Body of pancreas (tissue), 4 donors: ENCODE measurements at regions not wholly inside any gene's neighbourhood (a gene's known extent, or its start where the extent isn't known, plus 50 kb on each side); places are given as distances from the start of the nearest gene placed in this dataset.

Experiments
- ATAC-seq: fragments of 150-250 bp; one replicate; pipeline ENCODE4 v1.9.1; 2016
- DNase-seq, 4 donors: peaks; one replicate each; pipeline ENCODE4 v3.0.0-alpha.2; 2019
- H3K27ac ChIP-seq, 4 donors: fragments of 200-600 bp; sonication (generic); 1 replicate in 3 of 4; 2 replicates in 1 of 4; pipeline versions ENCODE4 v1.5.1 to v1.6.1; 2016 to 2019; ENCODE audit warnings: mild to moderate bottlenecking in 1 of 4, mixed read lengths in 1 of 4, moderate library complexity in 1 of 4
- H3K27me3 ChIP-seq, 2 donors: fragments of 200-600 bp; sonication (generic); one replicate each; pipeline ENCODE4 v1.6.0; 2016; ENCODE audit warnings: mild to moderate bottlenecking in 1 of 2
- H3K36me3 ChIP-seq, 2 donors: fragments of 200-600 bp; sonication (generic); replicated peaks in 1 of 2; 2 replicates each; pipeline ENCODE4 v1.5.1; 2016; ENCODE audit warnings: low read depth in 2 of 2; ENCODE audit not compliant: insufficient read depth in 1 of 2
- H3K4me1 ChIP-seq: fragments of 200-600 bp; sonication (generic); one replicate; pipeline ENCODE4 v1.6.0; 2016
- H3K4me3 ChIP-seq, 2 donors: fragments of 200-600 bp; sonication (generic); 1 replicate in 1 of 2; 2 replicates in 1 of 2; pipeline ENCODE4 v1.5.1; 2016 to 2019
- H3K9me3 ChIP-seq, 3 donors: fragments of 200-600 bp; sonication (generic); 1 replicate in 2 of 3; 2 replicates in 1 of 3; pipeline ENCODE4 v1.5.1; 2016
- CTCF ChIP-seq, 7 experiments: fragments of 450-650 bp in 4 of 7; fragments of 200-600 bp in 3 of 7; sonication (generic) in 3 of 7; IDR thresholded peaks; one replicate each; pipeline ENCODE4 v1.5.1; 2016 to 2019; ENCODE audit warnings: antibody characterized with exemption in 7 of 7
- POLR2A ChIP-seq, 3 donors: fragments of 450-650 bp; IDR thresholded peaks; one replicate each; pipeline ENCODE4 v1.6.1; 2016; ENCODE audit warnings: antibody characterized with exemption in 3 of 3, mild to moderate bottlenecking in 2 of 3
- WGBS, 2 donors: methylation state at CpG; one replicate each; pipeline ENCODE4 v1.1.5; 2017; 5-methylcytosine and 5-hydroxymethylcytosine counted together
- intact Hi-C: fragments of 100-400 bp; cut with DNase I; formaldehyde crosslinking; loops from one replicate; pipeline ENCODE4 v1.15.1; 2023

- DNase-seq: peak in 1 of 4 donors; percentile 19
- TF ChIP-seq POLR2A (IDR thresholded peaks at IDR 0.05) (no peak), CTCF (IDR thresholded peaks at IDR 0.05) (no peak)
- Histone ChIP-seq H3K27me3 (no peaks in the 10 kb centered on the region), H3K27ac (no peak overlapping the region), H3K9me3 (no peaks in the 10 kb centered on the region), H3K36me3 (no peaks in the 10 kb centered on the region), H3K4me3 (no peak overlapping the region), H3K4me1 (no peaks in the 10 kb centered on the region)
- ATAC-seq: peak; percentile 40
- 63 to 64% methylated on average over 1 of the region's 1 CpG for WGBS, 2 donors
- intact Hi-C loops: no loop called here
Observed at GRCh38 chr2:147538088-147538487, 306.7 kb upstream of the ACVR2A start.

- Histone ChIP-seq H3K4me3 (no peak overlapping the region), H3K9me3 (no peaks in the 10 kb centered on the region), H3K4me1 (peaks cover 1% of the 10 kb centered on the region), H3K27me3 (no peaks in the 10 kb centered on the region), H3K36me3 (no peaks in the 10 kb centered on the region), H3K27ac (no peak overlapping the region)
- 74 to 80% methylated on average over 3 of the region's 3 CpGs for WGBS, 2 donors
- no peak for ATAC-seq
- no peak for TF ChIP-seq POLR2A (IDR thresholded peaks at IDR 0.05)
- no peak for TF ChIP-seq CTCF (IDR thresholded peaks at IDR 0.05)
- no peak for DNase-seq
- intact Hi-C loops: no loop called here
Observed at GRCh38 chr2:147531269-147531668, 313.6 kb upstream of the ACVR2A start.

- Histone ChIP-seq H3K36me3 (no peaks in the 10 kb centered on the region), H3K4me1 (peaks cover 14% of the 10 kb centered on the region), H3K27ac (no peak overlapping the region), H3K27me3 (no peaks in the 10 kb centered on the region), H3K9me3 (no peaks in the 10 kb centered on the region), H3K4me3 (no peak overlapping the region)
- ATAC-seq (no peak), DNase-seq (no peak)
- WGBS, 2 donors: 73% methylated on average over 3 of the region's 3 CpGs
- TF ChIP-seq POLR2A (IDR thresholded peaks at IDR 0.05): no peak
- TF ChIP-seq CTCF (IDR thresholded peaks at IDR 0.05): no peak
- intact Hi-C loops: no loop called here
Observed at GRCh38 chr2:147530033-147530432, 314.8 kb upstream of the ACVR2A start.

GRCh38 chr2:147525819-147526489 lies 318.9 kb upstream of the ACVR2A start:
- WGBS, 2 donors: 4 to 5% methylated on average over 3 of the region's 3 CpGs
- Histone ChIP-seq H3K4me3 (no peak overlapping the region), H3K36me3 (no peaks in the 10 kb centered on the region), H3K27me3 (no peaks in the 10 kb centered on the region), H3K4me1 (peaks cover 14% of the 10 kb centered on the region), H3K27ac (no peak overlapping the region), H3K9me3 (no peaks in the 10 kb centered on the region)
- DNase-seq (peak; percentile 57 to 77 (median 72)), ATAC-seq (peak; percentile 88)
- intact Hi-C loops: no loop called here
- TF ChIP-seq CTCF (IDR thresholded peaks at IDR 0.05): peak in 3 of 7 experiments; percentile 10 to 18 (median 14)
- no peak for TF ChIP-seq POLR2A (IDR thresholded peaks at IDR 0.05)

- intact Hi-C loops: no loop called here
- WGBS, 2 donors: 82 to 88% methylated on average over 3 of the region's 3 CpGs
- TF ChIP-seq POLR2A (IDR thresholded peaks at IDR 0.05) (no peak), CTCF (IDR thresholded peaks at IDR 0.05) (no peak)
Observed at GRCh38 chr2:147524912-147525311, 319.9 kb upstream of the ACVR2A start.

More at GRCh38 chr2:147524912-147525311, 319.9 kb upstream of the ACVR2A start:
- H3K9me3 ChIP-seq: no peaks in the 10 kb centered on the region
- no peaks in the 10 kb centered on the region for H3K27me3 ChIP-seq
- DNase-seq (no peak), ATAC-seq (no peak)
- no peak overlapping the region for H3K4me3 ChIP-seq
- H3K4me1 ChIP-seq: peaks cover 14% of the 10 kb centered on the region
- no peak overlapping the region for H3K27ac ChIP-seq
- no peaks in the 10 kb centered on the region for H3K36me3 ChIP-seq
